GM12878 (cell line): ENCODE measurements at regions not wholly inside any gene's neighbourhood (a gene's known extent, or its start where the extent isn't known, plus 50 kb on each side); places are given as distances from the start of the nearest gene placed in this dataset.

Source experiments
- BRCA1 ChIP-seq: IDR thresholded peaks from 2 replicates; pipeline ENCODE4 v1.6.1; 2011; ENCODE audit warnings: low read depth, low read length, improper control_type of control experiment
- ESRRA ChIP-seq: IDR thresholded peaks from 2 replicates; pipeline ENCODE4 v1.6.1; 2012; ENCODE audit warnings: mild to moderate bottlenecking, low read length, improper control_type of control experiment
- NFIC ChIP-seq: IDR thresholded peaks from 2 replicates; pipeline ENCODE4 v1.6.1; 2012; ENCODE audit warnings: low read depth, mild to moderate bottlenecking, inconsistent platforms, low read length, moderate library complexity
- SIN3A ChIP-seq: IDR thresholded peaks from 2 replicates; pipeline ENCODE4 v1.6.1; 2012; ENCODE audit warnings: low read depth, low read length, improper control_type of control experiment
- SMC3 ChIP-seq: IDR thresholded peaks from 2 replicates; pipeline ENCODE4 v1.6.1; 2011; ENCODE audit warnings: low read length, improper control_type of control experiment, borderline replicate concordance
- TF ChIP-seq, protein P1 (sequence below): fragments of 150-350 bp; IDR thresholded peaks from 2 replicates; pipeline ENCODE4 v1.6.1; 2014; ENCODE audit warnings: mild to moderate bottlenecking, low read depth, low read length
- TF ChIP-seq, protein P2 (sequence below): fragments of 450-650 bp; IDR thresholded peaks from 2 replicates; pipeline ENCODE4 v1.6.1; 2017; ENCODE audit warnings: low read depth, mild to moderate bottlenecking, moderate library complexity
- TF ChIP-seq, protein P3 (sequence below): fragments of 150-350 bp; IDR thresholded peaks from 2 replicates; pipeline ENCODE4 v1.6.1; 2016; ENCODE audit warnings: low read depth, low read length

DNA sequence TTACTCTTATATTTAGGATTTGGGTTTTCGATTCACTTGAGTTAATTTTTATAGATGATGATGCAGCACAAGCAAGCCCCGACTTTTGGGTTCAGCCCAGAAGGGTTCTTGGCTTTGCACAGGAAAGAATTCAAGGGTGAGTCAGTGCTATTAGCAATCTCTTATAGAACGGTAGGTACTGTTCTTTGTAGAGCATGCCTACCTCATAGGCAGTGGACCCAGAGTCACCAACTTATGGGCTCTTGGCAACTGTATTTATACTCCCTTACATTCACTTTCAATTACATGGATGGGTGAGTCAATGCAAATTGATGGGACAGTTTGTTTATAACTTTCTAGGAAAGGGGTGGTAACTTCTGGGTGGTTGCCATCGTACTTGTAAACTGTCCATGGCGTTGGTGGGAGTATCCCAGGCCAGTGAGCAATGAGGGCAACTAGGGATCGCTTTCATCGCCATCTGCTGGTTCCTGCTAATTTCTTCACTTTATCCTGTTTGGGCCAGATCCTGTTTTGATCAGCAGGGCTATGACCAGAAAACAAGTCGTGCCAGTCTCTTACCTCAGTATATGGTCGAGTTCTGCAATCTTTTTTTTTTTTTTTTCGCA is 362.6 kb downstream of the CNTNAP4 start (continued):
- TF ChIP-seq NFIC (no peak), BRCA1 (no peak), SMC3 (peak; percentile 46; the same call in 1 of the 2 replicates), SIN3A (no peak), ESRRA (no peak)
- TF ChIP-seq, protein P1, sequence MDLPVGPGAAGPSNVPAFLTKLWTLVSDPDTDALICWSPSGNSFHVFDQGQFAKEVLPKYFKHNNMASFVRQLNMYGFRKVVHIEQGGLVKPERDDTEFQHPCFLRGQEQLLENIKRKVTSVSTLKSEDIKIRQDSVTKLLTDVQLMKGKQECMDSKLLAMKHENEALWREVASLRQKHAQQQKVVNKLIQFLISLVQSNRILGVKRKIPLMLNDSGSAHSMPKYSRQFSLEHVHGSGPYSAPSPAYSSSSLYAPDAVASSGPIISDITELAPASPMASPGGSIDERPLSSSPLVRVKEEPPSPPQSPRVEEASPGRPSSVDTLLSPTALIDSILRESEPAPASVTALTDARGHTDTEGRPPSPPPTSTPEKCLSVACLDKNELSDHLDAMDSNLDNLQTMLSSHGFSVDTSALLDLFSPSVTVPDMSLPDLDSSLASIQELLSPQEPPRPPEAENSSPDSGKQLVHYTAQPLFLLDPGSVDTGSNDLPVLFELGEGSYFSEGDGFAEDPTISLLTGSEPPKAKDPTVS: no peak
- TF ChIP-seq, protein P2, sequence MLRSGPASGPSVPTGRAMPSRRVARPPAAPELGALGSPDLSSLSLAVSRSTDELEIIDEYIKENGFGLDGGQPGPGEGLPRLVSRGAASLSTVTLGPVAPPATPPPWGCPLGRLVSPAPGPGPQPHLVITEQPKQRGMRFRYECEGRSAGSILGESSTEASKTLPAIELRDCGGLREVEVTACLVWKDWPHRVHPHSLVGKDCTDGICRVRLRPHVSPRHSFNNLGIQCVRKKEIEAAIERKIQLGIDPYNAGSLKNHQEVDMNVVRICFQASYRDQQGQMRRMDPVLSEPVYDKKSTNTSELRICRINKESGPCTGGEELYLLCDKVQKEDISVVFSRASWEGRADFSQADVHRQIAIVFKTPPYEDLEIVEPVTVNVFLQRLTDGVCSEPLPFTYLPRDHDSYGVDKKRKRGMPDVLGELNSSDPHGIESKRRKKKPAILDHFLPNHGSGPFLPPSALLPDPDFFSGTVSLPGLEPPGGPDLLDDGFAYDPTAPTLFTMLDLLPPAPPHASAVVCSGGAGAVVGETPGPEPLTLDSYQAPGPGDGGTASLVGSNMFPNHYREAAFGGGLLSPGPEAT: no peak
- TF ChIP-seq, protein P3, sequence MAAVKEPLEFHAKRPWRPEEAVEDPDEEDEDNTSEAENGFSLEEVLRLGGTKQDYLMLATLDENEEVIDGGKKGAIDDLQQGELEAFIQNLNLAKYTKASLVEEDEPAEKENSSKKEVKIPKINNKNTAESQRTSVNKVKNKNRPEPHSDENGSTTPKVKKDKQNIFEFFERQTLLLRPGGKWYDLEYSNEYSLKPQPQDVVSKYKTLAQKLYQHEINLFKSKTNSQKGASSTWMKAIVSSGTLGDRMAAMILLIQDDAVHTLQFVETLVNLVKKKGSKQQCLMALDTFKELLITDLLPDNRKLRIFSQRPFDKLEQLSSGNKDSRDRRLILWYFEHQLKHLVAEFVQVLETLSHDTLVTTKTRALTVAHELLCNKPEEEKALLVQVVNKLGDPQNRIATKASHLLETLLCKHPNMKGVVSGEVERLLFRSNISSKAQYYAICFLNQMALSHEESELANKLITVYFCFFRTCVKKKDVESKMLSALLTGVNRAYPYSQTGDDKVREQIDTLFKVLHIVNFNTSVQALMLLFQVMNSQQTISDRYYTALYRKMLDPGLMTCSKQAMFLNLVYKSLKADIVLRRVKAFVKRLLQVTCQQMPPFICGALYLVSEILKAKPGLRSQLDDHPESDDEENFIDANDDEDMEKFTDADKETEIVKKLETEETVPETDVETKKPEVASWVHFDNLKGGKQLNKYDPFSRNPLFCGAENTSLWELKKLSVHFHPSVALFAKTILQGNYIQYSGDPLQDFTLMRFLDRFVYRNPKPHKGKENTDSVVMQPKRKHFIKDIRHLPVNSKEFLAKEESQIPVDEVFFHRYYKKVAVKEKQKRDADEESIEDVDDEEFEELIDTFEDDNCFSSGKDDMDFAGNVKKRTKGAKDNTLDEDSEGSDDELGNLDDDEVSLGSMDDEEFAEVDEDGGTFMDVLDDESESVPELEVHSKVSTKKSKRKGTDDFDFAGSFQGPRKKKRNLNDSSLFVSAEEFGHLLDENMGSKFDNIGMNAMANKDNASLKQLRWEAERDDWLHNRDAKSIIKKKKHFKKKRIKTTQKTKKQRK: no peak
